22Rv1 (cell line): ENCODE measurements at regions not wholly inside any gene's neighbourhood (a gene's known extent, or its start where the extent isn't known, plus 50 kb on each side); places are given as distances from the start of the nearest gene placed in this dataset.

Experiments
- ZFX ChIP-seq: fragments of 450-650 bp; IDR thresholded peaks from 2 replicates; pipeline ENCODE4 v1.6.1; 2017; ENCODE audit warnings: antibody characterized with exemption, borderline replicate concordance
- TF ChIP-seq, protein P1 (sequence below): fragments of 450-650 bp; IDR thresholded peaks from 2 replicates; pipeline ENCODE4 v1.5.1; 2017; ENCODE audit warnings: mild to moderate bottlenecking

DNA sequence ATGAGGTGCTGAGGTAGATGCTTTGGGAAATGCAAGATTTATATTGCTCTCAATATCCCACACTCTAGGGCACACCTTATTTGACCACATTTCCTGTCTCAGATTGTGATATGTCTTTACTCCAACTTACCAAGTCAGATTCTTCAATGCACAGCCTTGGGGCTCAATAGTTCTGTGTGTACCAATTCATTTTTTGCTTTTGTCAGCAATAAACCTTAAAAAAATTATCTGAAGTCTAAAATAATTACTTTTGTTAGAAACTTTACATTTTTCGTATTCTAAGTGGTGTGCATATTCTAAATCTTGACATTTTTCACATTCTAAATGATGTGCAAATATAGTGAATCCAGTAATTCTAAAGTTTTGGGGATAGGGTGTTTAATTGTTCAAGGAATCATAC is 447.5 kb upstream of the COX7C start:
- TF ChIP-seq, protein P1, sequence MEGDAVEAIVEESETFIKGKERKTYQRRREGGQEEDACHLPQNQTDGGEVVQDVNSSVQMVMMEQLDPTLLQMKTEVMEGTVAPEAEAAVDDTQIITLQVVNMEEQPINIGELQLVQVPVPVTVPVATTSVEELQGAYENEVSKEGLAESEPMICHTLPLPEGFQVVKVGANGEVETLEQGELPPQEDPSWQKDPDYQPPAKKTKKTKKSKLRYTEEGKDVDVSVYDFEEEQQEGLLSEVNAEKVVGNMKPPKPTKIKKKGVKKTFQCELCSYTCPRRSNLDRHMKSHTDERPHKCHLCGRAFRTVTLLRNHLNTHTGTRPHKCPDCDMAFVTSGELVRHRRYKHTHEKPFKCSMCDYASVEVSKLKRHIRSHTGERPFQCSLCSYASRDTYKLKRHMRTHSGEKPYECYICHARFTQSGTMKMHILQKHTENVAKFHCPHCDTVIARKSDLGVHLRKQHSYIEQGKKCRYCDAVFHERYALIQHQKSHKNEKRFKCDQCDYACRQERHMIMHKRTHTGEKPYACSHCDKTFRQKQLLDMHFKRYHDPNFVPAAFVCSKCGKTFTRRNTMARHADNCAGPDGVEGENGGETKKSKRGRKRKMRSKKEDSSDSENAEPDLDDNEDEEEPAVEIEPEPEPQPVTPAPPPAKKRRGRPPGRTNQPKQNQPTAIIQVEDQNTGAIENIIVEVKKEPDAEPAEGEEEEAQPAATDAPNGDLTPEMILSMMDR, result no peak
- no peak for TF ChIP-seq ZFX
